Activated T-cell treated with anti-CD3 and anti-CD28 coated beads for 1 hour (primary cell): ENCODE measurements at regions not wholly inside any gene's neighbourhood (a gene's known extent, or its start where the extent isn't known, plus 50 kb on each side); places are given as distances from the start of the nearest gene placed in this dataset.

ENCODE experiments used
- DNase-seq: peaks from one replicate; pipeline ENCODE4 v3.0.0-alpha.2; 2020; ENCODE audit warnings: low read depth

DNA sequence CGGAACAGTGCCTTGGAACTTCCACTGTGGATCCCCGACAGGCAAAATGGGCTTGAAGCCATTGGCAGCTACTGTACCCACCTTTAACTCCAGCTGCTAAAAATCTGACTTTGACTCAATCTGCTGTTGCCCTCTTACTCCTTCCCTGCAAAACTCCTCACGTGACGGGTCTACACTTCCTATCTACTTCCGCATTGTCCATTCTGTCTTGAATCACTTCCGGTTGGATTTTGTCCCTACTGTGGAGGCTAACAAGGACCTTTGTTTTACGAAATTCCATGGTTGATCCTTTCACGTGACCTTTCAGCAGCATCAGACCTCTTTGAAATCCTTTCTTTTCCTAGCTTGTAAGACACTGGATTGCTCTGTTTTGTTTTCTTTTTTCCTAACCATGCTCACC lies 268.4 kb downstream of the PRDM2 start:
- DNase-seq = no peak

DNA sequence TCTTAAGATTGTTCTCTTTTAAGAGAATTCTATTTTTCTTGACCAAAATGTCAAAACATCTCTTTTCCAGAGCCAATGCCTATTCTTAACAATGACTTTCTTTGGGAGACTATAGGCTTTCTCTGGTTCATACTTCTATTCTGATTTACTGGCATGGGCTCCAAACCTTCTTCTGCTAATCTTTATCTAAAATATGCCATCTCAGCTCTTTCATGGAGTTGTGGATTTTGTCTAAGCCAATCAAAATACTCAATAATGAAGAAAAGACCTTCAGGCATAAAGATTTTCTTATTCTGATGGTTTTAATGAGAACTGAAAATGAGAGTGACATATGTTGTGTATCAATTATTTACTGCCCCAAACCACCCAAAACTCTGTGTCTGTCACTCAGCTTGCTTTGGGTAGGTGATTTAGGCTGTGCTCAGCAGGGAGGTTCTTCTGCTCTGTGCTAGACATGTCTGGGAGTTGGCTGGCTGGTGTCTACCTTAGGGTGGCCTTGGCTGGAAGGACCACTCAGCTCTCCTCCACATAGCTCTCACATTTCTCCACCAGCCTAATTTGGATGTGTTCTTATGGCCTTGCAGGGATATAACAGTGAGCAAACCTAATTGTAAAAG lies 270.8 kb downstream of the PRDM2 start:
- no peak for DNase-seq

DNA sequence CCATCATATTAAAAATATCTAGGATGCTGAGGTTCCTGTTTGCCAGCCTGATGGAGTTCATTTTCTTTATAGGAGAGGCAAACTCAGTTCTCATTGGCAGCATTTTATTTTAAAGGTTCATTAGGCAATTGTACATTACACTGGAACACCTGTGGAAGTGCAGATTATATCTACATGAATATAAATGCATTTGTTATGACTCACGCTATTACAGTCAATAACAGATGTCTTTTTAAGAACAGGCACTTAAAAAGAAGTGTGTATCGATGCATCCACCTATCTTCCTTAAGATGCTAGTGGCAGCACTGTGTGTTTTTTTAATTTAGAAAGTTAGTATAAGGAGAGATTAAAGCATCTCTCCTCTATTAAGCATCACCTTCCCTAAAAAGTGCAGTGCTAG lies 276.5 kb downstream of the PRDM2 start:
- DNase-seq = no peak

DNA sequence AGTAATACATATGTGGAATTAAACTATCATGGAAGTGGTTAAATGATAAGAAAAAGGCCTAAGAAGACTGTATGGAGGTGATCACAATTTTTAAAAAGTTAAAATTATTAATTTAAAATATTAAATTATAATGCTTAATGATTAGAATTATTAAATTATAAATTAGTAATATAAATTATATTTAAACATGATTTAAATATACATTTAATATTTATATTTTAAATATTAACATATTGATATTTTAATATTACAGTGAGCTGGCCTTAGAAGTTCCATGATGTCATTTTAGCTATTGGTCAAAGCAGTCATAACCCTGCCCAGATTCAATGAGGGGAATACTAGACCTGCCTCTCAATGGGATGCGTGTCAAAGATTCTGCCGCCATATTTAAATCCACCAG lies 281.2 kb downstream of the PRDM2 start:
- no peak for DNase-seq

DNA sequence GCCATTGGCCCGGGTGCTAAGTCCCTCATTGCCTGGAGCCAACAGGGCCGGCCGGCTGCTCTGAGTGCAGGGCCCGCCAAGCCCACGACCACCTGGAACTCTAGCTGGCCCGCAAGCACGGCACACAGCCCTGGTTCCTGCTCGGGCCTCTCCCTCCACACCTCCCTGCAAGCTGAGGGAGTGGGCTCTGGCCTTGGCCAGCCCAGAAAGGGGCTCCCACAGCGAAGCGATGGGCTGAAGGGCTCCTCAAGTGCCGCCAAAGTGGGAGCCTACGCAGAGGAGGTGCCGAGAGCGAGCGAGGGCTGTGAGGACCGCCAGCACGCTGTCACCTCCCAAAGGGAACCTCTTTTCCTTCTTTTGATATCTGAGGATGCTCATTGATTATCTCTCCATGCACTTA lies 283.4 kb downstream of the PRDM2 start:
- no peak for DNase-seq

DNA sequence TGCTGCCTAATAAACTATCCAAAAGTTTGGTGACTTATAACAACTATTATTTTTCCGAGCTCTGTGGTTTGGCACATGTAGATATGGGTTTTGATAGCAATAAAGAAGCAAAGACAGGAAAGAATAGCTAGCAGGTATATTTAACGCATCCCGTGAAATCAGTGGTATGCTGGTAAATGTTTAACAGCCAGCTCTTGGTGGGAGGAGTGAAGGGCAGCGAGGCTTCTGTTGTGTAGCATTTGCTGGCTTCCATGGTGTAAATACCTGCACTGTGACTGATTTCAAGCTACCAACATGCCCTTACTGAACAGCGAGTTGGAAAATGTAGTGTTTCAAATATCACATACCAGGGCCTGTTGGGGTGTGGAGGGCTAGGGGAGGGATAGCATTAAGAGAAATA lies 291.0 kb downstream of the PRDM2 start:
- DNase-seq = no peak

DNA sequence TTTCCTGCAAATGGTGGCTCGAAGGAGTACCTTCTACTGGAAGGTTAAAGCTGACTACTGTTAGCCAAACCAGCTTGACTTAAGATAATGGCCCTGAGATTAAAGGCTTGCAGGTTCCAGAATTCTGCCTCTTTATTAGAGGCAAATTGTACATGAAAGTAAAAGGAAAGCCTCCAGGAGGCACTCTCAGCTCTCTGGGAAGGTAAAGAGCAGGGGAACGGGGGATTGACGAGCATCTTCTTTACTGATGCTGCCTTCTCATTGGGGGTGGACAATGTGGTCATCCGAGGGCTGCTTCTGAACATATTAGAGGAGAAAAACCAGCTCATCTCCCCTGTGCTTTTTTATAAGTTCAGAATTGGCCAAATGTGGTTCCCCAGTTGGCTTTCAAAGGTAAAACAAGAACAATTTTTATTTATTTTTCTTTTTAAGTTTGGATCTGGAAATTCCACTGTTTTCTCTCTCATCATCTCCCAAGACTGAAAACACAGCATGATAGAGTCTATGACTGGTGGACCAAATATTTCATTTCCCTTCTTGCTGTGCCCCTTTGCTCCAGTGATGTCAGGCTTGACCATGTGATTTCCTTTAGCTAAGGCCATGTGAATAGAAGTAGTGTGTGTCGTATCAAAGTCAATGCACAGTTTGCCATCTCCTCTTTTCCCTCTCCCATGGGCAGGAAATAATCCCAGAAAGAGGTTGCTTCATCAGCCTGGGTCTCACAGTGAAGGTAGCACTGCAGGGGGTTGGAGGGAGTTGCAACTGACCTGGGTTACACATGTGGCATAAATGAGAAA lies 292.7 kb downstream of the PRDM2 start:
- DNase-seq = no peak

DNA sequence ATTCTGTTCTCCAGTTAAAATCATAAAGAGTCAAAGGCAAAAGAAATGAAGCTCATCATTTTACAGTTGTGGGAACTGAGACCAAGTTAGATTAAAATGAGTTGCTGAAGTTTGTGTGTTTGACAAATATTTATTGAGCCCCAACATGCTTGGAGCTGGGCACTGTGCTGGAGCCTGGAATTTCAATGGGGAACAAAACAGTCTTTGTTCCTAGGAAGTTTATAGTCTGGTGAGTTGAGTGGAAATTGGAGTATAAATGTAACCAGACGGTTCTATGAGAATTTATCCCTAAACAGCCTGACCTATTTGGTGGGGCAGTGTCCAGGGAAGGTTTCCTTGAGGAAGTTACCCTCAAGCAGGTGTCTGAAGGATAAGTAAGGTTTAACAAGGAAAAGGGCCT lies 294.4 kb downstream of the PRDM2 start:
- DNase-seq = no peak

DNA sequence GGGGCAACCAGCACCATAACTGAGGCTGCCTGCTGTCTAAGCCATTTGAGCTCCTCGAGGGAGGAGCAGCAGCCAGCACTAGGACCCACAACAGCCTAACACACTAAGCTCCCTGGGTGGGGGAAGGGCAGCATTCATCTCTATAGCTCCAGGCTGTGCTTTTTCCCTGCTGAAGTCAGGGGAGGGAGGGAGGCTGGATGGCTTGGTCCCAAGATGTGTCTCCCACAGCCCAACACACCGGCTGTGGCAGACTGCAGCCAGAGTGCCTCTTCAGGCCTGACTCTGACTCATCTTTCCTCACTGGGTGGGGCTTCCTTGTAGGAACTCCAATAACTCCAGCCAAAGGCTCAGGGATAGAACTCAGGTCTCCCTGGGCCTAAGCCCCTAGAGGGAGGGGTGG lies 296.3 kb downstream of the PRDM2 start:
- DNase-seq = no peak

DNA sequence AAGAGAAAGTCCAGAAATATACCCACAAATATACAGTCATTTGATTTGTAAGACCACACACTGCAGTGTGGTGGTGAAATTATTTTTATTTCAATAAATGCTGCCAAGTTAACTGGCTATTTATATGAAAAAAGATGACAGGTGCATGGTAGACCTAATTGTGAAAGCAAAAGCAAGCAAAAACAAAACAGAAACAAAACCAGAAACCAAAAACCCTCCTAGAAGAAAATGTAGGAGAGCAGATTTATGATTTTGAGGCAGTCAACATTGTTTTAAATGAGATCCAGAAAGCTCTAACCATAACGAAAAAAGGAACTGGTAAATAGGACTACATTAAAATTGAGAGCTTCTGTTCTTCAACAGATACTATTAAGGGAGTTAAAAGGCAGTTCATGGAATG lies 303.6 kb downstream of the PRDM2 start:
- no peak for DNase-seq

DNA sequence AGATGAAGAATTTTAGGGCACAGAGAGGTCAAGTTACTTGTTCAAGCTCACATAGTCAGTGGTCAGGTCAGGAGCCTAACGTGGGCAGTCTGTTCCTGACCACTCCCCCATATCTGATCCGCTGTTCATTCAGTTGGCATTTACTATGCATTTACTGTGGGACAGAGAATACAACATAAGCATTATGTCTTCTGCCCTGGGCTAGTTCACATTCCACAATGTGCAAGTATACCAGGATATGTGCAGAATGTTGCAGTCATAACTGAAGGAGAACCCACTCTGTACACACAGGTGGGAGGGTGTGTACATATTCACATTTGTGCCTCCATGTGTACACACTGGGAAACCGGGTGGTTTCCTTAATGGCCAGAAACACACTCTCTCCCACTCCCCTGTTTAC lies 309.6 kb downstream of the PRDM2 start:
- no peak for DNase-seq

DNA sequence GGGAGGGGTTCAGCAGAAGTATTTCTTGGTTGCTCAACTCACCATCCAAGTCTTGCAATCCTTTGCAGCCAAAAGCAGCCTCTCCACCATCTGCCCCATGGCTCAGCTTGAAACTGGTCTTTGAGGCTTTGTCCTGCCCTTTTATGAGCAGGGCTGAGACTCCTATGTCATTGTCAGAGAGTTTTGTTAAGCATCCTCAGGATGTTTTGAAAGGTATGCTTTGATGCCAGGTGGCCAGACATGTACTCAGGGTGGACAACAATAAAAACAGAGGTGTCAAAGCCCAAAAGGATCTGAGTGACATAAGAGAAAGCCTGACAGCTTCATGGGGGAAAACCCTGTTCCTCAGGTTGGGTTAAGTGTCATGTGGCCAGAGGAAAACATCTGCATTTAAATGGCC lies 310.5 kb downstream of the PRDM2 start:
- no peak for DNase-seq

DNA sequence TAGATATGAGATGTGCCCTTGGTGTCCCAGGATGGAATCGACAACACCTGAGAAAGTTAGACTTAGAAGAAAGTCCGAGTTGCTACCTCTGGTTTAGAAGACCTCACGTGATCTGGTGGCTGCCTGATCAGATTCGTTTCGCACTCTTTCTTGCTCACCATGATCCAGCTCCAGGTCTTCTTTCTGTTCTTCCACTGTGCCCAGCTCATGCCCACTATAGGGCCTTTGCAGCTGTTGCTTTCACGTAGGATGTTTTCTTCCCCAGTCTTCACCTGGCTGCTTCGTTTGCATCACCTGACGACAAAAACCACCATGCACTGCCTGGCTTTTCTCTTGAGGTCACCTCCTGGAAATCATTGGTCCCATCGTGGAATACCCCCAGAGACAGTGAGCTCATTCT lies 311.1 kb downstream of the PRDM2 start:
- DNase-seq = no peak

DNA sequence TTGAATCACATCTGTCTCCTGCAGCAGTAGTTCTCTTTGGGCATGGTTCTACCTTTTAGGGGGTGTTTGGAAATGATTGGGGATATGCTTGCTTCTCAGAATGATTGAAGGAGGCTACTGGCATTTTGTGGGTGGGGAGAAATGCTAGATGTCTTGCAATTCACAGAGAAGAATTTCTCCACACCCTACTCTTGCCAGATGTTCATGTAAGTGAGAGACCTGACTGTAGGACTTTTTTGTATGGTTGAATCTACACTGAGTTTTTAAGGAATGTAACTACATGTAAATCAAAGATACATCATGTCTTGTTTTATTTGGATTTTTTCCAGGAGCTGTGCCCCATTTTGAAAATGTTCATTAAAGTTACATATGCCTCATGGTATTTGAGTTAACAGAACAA lies 311.9 kb downstream of the PRDM2 start:
- no peak for DNase-seq

DNA sequence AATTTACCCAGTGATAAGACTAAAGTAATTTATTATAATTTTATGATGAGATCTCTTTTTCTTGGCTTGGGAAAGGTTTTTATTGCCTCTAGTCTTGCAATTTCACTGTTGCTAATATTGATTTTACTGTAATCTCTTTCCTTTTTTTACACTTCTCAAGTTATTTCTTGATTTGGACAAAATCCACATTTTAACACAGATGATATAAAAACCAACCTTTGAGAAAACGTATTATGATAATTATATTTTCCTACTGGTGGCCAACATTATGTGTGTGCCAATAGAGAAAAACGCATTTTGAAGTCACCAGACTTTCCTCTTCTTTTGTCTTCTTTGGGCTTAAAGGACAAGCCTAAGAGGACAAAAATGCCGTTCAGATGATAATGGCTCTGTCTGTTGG lies 314.9 kb downstream of the PRDM2 start:
- no peak for DNase-seq

DNA sequence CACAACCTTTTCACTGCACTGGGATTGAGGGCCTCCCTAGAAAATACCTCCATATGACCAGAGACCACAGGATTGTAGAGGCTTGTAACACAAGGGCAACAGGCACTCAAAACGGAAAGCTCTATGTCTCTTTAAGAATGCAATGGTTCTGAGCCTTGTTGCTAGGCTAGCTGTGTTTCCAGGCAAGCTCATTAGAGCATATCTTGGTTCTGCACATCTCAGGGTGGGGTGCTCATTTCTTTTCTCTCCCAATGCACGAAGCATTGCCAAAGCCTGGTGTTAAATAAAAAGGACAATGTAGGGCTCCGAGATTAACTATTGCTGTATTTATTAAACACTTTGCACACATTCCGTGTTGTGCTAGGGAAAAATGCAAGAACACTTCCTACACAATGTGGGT lies 315.9 kb downstream of the PRDM2 start:
- no peak for DNase-seq

DNA sequence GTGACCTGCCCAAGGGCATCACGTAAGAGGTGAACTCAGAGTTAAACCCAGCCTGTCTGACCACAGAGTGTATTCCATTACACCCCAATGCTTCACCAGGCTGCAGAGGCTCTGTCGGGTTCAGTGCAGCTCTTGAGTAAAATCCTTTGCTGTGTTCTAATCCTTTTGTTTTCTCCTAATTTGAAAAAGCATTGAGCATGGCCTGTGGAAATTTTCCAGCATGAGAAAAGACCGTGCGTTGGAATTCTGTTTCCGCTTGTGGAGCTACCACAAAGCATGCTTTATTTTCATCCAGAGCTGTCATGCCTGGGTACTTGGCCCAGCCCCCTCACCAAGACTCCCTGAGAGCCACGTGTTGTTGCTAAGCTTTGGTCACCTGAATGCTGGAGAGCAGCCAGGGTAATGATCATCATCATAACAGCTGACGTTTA lies 317.6 kb downstream of the PRDM2 start:
- DNase-seq = no peak

DNA sequence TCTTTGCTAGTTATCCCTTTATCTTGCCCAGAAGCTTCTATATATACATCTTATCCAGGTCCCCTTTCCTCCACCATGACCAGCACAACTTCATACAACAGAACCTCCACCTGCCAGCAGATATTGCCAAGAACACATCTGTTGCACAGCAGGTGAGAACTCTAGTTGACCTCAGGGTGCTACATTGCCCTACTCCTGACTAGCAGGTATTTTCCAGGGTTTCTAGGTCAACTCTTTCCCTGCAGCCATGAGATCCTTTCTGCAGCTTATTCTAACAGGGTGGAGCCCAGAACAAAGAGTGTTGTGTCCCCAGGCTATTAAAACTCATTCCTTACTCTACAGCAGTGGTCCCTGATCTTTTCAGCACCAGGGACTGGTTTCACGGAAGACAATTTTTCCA lies 319.5 kb downstream of the PRDM2 start:
- no peak for DNase-seq

DNA sequence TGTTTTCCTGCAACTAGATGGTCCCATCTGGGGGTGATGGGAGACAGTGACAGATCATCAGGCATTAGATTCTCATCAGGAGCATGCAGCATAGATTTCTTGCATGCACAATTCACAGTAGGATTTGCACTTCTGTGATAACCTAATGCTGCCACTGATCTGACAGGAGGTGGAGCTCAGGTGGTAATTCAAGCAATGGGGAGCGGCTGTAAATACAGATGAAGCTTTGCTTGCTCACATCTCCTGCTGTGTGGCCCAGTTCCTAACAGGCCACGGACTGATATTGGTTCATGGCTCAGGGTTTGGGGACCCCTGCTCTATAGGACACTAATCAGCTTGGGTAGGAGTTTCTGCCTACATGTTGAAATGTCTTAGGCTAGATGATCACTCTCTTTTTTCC lies 320.0 kb downstream of the PRDM2 start:
- DNase-seq = no peak

DNA sequence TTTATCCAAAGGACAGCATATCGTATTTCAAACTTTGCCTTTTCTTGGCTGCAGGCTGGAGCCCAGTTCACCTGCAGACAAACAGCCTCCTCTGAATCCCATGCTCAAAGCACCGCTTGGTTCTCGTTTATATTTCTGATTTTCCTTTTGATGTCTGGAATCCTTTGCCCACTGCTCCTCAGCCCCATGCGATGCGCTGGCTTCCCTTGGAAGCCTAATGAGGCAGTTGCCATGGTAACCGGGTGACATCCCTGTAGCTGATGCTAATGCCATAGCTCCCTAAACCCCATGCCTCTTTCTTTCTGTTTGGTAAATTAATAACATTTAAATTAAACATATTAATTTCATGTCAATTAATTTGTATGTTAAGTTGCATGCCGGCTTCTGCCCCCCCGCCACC lies 327.1 kb downstream of the PRDM2 start:
- DNase-seq = no peak

DNA sequence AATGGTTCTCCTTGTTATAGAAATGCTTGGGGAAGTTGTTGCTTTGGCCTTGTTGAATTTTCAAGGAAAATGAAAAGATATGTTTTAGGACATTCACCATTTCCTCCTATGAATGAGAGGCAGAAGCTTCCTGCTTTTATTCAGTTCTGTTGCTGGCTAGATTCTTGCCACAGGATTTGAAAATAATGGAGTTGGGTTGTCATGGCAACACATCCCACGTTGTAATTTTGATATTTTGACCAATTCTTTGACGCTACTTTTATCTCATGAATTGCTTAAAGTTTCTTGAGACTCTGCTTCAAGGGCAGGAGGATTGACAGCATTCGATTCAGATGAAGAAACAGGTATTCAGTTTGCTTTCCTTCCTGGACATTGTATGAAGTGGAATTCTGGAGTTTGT lies 331.5 kb downstream of the PRDM2 start:
- DNase-seq = no peak

DNA sequence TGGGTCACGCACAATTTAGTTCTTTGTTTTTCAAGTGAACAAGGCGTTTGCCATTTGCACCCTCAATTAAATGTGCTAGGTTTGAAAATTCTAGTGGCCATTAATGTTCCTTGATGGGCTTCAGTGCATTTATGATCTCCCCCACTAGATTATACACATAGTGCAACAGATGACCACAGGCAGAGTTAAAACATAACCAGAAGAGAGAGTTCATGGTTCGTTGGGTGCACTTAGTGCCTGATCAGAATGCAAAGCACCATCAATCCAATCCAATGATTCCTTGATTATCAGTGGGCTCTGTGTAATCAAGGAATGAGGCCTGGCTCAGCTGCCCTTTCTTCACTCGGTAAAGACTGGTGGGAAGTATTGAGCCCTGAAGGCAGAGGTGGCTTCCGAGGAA lies 334.5 kb downstream of the PRDM2 start:
- DNase-seq = no peak

DNA sequence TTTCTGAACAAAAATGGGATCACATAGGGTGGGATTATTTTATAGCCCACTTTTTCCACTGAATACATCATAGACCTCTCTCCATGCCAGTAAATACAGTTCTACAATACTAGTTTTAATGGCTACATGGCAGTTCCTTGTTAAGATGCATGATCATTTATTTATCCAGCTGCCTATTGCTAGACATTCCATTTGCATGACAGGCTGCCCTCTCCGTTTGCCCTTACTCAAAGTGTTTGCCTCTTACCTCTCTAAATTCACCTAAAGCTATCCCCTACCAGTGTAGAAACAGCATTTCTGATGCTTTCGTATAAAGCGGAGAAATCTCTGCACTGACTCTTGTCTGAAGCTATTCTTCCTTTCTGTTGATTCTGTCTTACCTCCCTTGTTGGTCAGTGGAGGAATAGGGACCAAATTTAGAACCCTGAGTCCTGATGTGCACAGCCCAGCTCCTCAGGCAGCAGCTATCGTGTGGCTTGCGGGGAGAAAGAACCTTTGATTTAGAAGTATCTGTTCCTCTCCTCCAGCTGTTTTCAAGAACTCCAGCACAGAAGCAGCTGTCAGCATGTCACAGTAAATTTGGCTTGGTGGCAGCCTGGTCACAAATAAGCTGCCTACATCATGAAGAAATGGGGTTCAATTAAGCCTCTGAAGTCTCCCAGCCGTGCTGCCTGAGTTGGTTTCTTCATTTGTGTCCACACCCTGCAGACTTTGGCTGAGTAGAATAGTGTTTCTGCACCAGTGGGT lies 337.3 kb downstream of the PRDM2 start:
- no peak for DNase-seq
